ENCODE measurements at regions not wholly inside any gene's neighbourhood (a gene's known extent, or its start where the extent isn't known, plus 50 kb on each side); places are given as distances from the start of the nearest gene placed in this dataset.
A peak's percentile ranks its signal among the peaks of the same experiment; 100 is the strongest.

DNA sequence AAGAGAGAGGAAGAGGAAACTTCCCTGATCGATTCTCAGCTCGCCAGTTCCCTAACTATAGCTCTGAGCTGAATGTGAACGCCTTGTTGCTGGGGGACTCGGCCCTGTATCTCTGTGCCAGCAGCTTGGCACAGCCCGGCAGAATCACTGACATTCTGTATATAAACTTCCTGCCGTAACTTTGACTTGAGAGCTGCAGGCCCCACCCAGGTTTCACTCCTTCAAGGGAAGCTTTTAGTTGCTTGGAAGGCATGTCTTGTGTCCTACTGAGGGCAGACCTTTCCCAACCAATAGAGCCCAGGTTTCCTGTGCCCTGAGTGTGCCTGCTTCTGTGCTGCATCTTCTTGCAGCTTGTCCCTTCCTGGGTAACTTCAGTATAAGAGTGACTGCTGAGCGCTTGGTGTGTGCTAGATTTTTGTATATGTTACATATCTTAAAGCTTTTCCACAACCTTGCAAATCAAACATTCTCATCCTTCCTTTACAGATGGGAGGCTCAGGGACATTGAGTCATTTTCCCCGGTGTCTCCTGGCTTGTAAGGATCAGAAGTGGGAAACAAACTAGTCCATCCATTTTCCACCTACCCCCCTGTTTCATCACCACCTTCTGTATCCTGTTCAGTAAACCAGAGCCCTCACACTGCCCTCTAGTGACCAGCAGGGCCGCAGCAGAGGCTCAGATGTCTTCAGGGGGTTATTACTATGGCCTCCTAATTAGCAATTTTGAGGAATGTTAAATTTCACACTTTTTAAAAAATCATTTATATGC, 225.2 kb upstream of the PRSS58 start:
- TF ChIP-seq, protein P1, sequence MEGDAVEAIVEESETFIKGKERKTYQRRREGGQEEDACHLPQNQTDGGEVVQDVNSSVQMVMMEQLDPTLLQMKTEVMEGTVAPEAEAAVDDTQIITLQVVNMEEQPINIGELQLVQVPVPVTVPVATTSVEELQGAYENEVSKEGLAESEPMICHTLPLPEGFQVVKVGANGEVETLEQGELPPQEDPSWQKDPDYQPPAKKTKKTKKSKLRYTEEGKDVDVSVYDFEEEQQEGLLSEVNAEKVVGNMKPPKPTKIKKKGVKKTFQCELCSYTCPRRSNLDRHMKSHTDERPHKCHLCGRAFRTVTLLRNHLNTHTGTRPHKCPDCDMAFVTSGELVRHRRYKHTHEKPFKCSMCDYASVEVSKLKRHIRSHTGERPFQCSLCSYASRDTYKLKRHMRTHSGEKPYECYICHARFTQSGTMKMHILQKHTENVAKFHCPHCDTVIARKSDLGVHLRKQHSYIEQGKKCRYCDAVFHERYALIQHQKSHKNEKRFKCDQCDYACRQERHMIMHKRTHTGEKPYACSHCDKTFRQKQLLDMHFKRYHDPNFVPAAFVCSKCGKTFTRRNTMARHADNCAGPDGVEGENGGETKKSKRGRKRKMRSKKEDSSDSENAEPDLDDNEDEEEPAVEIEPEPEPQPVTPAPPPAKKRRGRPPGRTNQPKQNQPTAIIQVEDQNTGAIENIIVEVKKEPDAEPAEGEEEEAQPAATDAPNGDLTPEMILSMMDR (IDR thresholded peaks at IDR 0.05) = peak in 1 of 4 experiments; percentile 33
- no peak for TF ChIP-seq POLR2A (IDR thresholded peaks at IDR 0.05)
